Right lobe of liver (tissue), 4 donors: ENCODE measurements at regions not wholly inside any gene's neighbourhood (a gene's known extent, or its start where the extent isn't known, plus 50 kb on each side); places are given as distances from the start of the nearest gene placed in this dataset.

Experiments
- POLR2A ChIP-seq: fragments of 450-650 bp; IDR thresholded peaks from one replicate; pipeline ENCODE4 v1.6.1; 2017; ENCODE audit warnings: antibody characterized with exemption, mild to moderate bottlenecking
- TF ChIP-seq, protein P1 (sequence below), 4 donors: fragments of 200-600 bp in 3 of 4; fragments of 450-650 bp in 1 of 4; IDR thresholded peaks; one replicate each; pipeline versions ENCODE4 v1.5.1 to v1.8.0; 2016 to 2022; ENCODE audit warnings: antibody characterized with exemption in 4 of 4, mild to moderate bottlenecking in 2 of 4
- donor health status: DM: no; HTN: no; CAD: no.
- donor health status: DM: no; HTN: no; CAD: no.
- donor health status: DM: no; HTN: yes; CAD: no.

DNA sequence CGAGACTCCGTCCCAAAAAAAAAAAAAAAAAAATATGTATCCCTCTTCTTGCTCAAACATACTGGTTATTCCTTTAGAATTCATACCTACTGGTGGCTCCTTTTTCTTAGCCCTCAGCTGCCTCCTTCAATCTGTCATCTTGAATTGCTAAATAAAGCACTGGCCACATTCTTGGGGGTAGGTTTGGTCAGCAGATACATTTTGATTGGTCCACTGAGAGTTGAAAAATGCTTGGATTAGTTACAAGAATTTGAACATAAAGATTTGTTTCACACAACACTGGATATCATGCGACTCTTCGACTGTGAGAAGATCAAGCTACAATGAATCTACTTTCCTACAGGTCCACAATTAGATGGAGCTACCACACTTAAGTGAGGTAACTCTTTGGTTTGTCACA lies 906.1 kb upstream of the SLC39A10 start:
- TF ChIP-seq, protein P1, sequence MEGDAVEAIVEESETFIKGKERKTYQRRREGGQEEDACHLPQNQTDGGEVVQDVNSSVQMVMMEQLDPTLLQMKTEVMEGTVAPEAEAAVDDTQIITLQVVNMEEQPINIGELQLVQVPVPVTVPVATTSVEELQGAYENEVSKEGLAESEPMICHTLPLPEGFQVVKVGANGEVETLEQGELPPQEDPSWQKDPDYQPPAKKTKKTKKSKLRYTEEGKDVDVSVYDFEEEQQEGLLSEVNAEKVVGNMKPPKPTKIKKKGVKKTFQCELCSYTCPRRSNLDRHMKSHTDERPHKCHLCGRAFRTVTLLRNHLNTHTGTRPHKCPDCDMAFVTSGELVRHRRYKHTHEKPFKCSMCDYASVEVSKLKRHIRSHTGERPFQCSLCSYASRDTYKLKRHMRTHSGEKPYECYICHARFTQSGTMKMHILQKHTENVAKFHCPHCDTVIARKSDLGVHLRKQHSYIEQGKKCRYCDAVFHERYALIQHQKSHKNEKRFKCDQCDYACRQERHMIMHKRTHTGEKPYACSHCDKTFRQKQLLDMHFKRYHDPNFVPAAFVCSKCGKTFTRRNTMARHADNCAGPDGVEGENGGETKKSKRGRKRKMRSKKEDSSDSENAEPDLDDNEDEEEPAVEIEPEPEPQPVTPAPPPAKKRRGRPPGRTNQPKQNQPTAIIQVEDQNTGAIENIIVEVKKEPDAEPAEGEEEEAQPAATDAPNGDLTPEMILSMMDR (IDR thresholded peaks at IDR 0.05), result no peak
- TF ChIP-seq POLR2A, result no peak
